ENCODE measurements at regions not wholly inside any gene's neighbourhood (a gene's known extent, or its start where the extent isn't known, plus 50 kb on each side); places are given as distances from the start of the nearest gene placed in this dataset.
"Not testable (repeated sequence)": the region's sequence is repeated elsewhere in the genome, so short reads cannot be mapped to it uniquely, and the experiment has no call there.

- no peak for DNase-seq (ENCODE audit: low read depth)
- no peak overlapping the region for H3K4me3 ChIP-seq (ENCODE audit: low read depth, low read length)
Observed at GRCh38 chr3:194949592-194949991, 263.9 kb downstream of the FAM43A start.

GRCh38 chr3:194950906-194951628 lies 265.4 kb downstream of the FAM43A start:
- DNase-seq (ENCODE audit: low read depth): no peak
- TF ChIP-seq CTCF (IDR thresholded peaks at IDR 0.05; ENCODE audit: insufficient read depth, low read length): no peak
- no peak overlapping the region for H3K4me3 ChIP-seq (ENCODE audit: low read depth, low read length)

More at GRCh38 chr3:194949592-194949991, 263.9 kb downstream of the FAM43A start:
- TF ChIP-seq CTCF (IDR thresholded peaks at IDR 0.05; ENCODE audit: insufficient read depth, low read length): no peak

GRCh38 chr3:194951629-194951920 lies 265.9 kb downstream of the FAM43A start:
- DNase-seq (ENCODE audit: low read depth); H3K4me3 ChIP-seq (ENCODE audit: low read depth, low read length): not testable (repeated sequence)

GRCh38 chr3:194951931-194952582 lies 266.4 kb downstream of the FAM43A start:
- no peak for TF ChIP-seq CTCF (IDR thresholded peaks at IDR 0.05; ENCODE audit: insufficient read depth, low read length)
- no peak for DNase-seq (ENCODE audit: low read depth)
- no peak overlapping the region for H3K4me3 ChIP-seq (ENCODE audit: low read depth, low read length)

GRCh38 chr3:194952841-194953241 lies 267.2 kb downstream of the FAM43A start:
- no peak for TF ChIP-seq CTCF (IDR thresholded peaks at IDR 0.05; ENCODE audit: insufficient read depth, low read length)
- H3K4me3 ChIP-seq (ENCODE audit: low read depth, low read length): no peak overlapping the region
- no peak for DNase-seq (ENCODE audit: low read depth)

- no peak for TF ChIP-seq CTCF (IDR thresholded peaks at IDR 0.05; ENCODE audit: insufficient read depth, low read length)
- DNase-seq (ENCODE audit: low read depth): no peak
- no peak overlapping the region for H3K4me3 ChIP-seq (ENCODE audit: low read depth, low read length)
Observed at GRCh38 chr3:194953291-194953690, 267.6 kb downstream of the FAM43A start.

GRCh38 chr3:194955546-194955945 lies 269.9 kb downstream of the FAM43A start:
- no peak overlapping the region for H3K4me3 ChIP-seq (ENCODE audit: low read depth, low read length)
- no peak for DNase-seq (ENCODE audit: low read depth)
- TF ChIP-seq CTCF (IDR thresholded peaks at IDR 0.05; ENCODE audit: insufficient read depth, low read length): no peak
